K562 (cell line): ENCODE measurements at regions not wholly inside any gene's neighbourhood (a gene's known extent, or its start where the extent isn't known, plus 50 kb on each side); places are given as distances from the start of the nearest gene placed in this dataset.

ENCODE experiments used
- ADNP ChIP-seq: fragments of 200-800 bp; sonication (Bioruptor generic); IDR thresholded peaks from 2 replicates; pipeline ENCODE4 v1.6.1; 2016; ENCODE audit warnings: missing genetic modification characterization, missing compliant biosample characterization
- ARNT ChIP-seq, 2 experiments: fragments of 450-650 bp; IDR thresholded peaks; 2 replicates each; pipeline ENCODE4 v1.6.1; 2016; ENCODE audit warnings: mild to moderate bottlenecking in 1 of 2
- ATF7 ChIP-seq: fragments of 450-650 bp; IDR thresholded peaks from 2 replicates; pipeline ENCODE4 v1.7.1; 2014; ENCODE audit warnings: mild to moderate bottlenecking, moderate library complexity
- BHLHE40 ChIP-seq: IDR thresholded peaks from 2 replicates; pipeline ENCODE4 v1.6.1; 2011; ENCODE audit warnings: low read length, improper control_type of control experiment
- EP300 ChIP-seq: IDR thresholded peaks from 2 replicates; pipeline ENCODE4 v1.6.1; 2012; ENCODE audit warnings: low read length, improper control_type of control experiment
- FOXM1 ChIP-seq, 2 experiments: fragments of 450-650 bp in 1 of 2; sonication (generic) in 1 of 2; formaldehyde crosslinking in 1 of 2; IDR thresholded peaks; 2 replicates each; pipeline versions ENCODE4 v1.6.1 to v1.9.0; 2017 to 2022; ENCODE audit warnings: low read depth in 2 of 2, mild to moderate bottlenecking in 2 of 2, missing genetic modification reagents in 1 of 2, moderate library complexity in 1 of 2
- HMGXB4 ChIP-seq: sonication (generic); formaldehyde crosslinking; IDR thresholded peaks from 2 replicates; pipeline ENCODE4 v1.8.1; 2023; ENCODE audit warnings: mild to moderate bottlenecking, missing genetic modification reagents
- KDM1A ChIP-seq, 2 experiments: fragments of 450-650 bp; IDR thresholded peaks; 2 replicates each; pipeline ENCODE4 v1.6.1; 2016; ENCODE audit warnings: mild to moderate bottlenecking in 2 of 2
- MECOM ChIP-seq: fragments of 250-450 bp; sonication (Bioruptor Pico); IDR thresholded peaks from 2 replicates; pipeline ENCODE4 v1.8.0; 2022; ENCODE audit warnings: inconsistent platforms
- MEIS2 ChIP-seq: fragments of 450-650 bp; IDR thresholded peaks from 2 replicates; pipeline ENCODE4 v1.6.1; 2014; ENCODE audit warnings: mild to moderate bottlenecking; ENCODE audit not compliant: partially characterized antibody
- MNT ChIP-seq, 2 experiments: fragments of 450-650 bp; conservative IDR thresholded peaks; 2 replicates each; pipeline ENCODE4 v1.6.1; 2017; ENCODE audit warnings: mild to moderate bottlenecking in 2 of 2, moderate library complexity in 2 of 2
- NEUROD1 ChIP-seq: fragments of 150-350 bp; IDR thresholded peaks from 2 replicates; pipeline ENCODE4 v1.6.1; 2014; ENCODE audit warnings: borderline replicate concordance, low read length, low read depth; ENCODE audit not compliant: partially characterized antibody
- OTX1 ChIP-seq: fragments of 450-650 bp; formaldehyde crosslinking; IDR thresholded peaks from 2 replicates; pipeline ENCODE4 v1.4.0; 2022; ENCODE audit warnings: mild to moderate bottlenecking
- PURB ChIP-seq: sonication (generic); formaldehyde crosslinking; IDR thresholded peaks from 2 replicates; pipeline ENCODE4 v1.9.0; 2021; ENCODE audit warnings: low read depth, mild to moderate bottlenecking, missing genetic modification reagents
- RREB1 ChIP-seq: fragments of 250-450 bp; sonication (Bioruptor Pico); IDR thresholded peaks from 2 replicates; pipeline ENCODE4 v1.4.0; 2020
- SP1 ChIP-seq: sonication (generic); formaldehyde crosslinking; IDR thresholded peaks from 2 replicates; pipeline ENCODE4 v1.8.1; 2022; ENCODE audit warnings: mild to moderate bottlenecking, missing genetic modification reagents
- ZNF197 ChIP-seq: fragments of 200-800 bp; sonication (Bioruptor generic); IDR thresholded peaks from 2 replicates; pipeline ENCODE4 v1.6.1; 2016; ENCODE audit warnings: low read depth, missing genetic modification characterization, missing compliant biosample characterization
- ZNF280B ChIP-seq: fragments of 250-450 bp; sonication (Bioruptor Pico); IDR thresholded peaks from 2 replicates; pipeline ENCODE4 v1.5.1; 2021; ENCODE audit warnings: mild to moderate bottlenecking
- ZNF311 ChIP-seq: fragments of 250-450 bp; sonication (Bioruptor Pico); IDR thresholded peaks from 2 replicates; pipeline ENCODE4 v1.4.0; 2020; ENCODE audit warnings: mild to moderate bottlenecking, moderate library complexity

- TF ChIP-seq SP1 (CRISPR knock-in tag) = no peak
- no peak for TF ChIP-seq HMGXB4
- TF ChIP-seq RREB1 (CRISPR knock-in tag) = 0 out of 2 replicates have a peak, but pooled peaks have one; percentile 39
- peak; percentile 32; the same call in 1 of the 2 replicates for TF ChIP-seq MECOM
- TF ChIP-seq ATF7 = 0 out of 2 replicates have a peak, but pooled peaks have one; percentile 15
- TF ChIP-seq BHLHE40 = 0 out of 2 replicates have a peak, but pooled peaks have one; percentile 14
- TF ChIP-seq FOXM1 (IDR thresholded peaks at IDR 0.05; ENCODE audit: low read depth) = peak; percentile 91
- no peak for TF ChIP-seq FOXM1 (CRISPR knock-in tag; IDR thresholded peaks at IDR 0.05; ENCODE audit: low read depth)
- TF ChIP-seq NEUROD1 = no peak
- TF ChIP-seq ZNF280B = no peak
- TF ChIP-seq ZNF197 (CRISPR knock-in tag) = peak; percentile 92
- TF ChIP-seq MNT (conservative IDR thresholded peaks at IDR 0.05) = peak in 1 of 2 experiments; percentile 43; a peak in 1 of 4 replicates
- TF ChIP-seq EP300 = peak; percentile 77
- peak; percentile 45; the same call in 1 of the 2 replicates for TF ChIP-seq ADNP (tag)
- TF ChIP-seq ZNF311 = no peak
- TF ChIP-seq OTX1 = no peak
- peak; percentile 99 for TF ChIP-seq KDM1A (IDR thresholded peaks at IDR 0.05)
- peak in 1 of 2 experiments; percentile 61; a peak in 1 of 4 replicates for TF ChIP-seq ARNT (IDR thresholded peaks at IDR 0.05)
- TF ChIP-seq PURB = no peak
- peak; percentile 97 for TF ChIP-seq MEIS2
Measured at GRCh38 chr19:13583114-13583513, 76.8 kb upstream of the CACNA1A start (continued).
